ENCODE measurements at regions not wholly inside any gene's neighbourhood (a gene's known extent, or its start where the extent isn't known, plus 50 kb on each side); places are given as distances from the start of the nearest gene placed in this dataset.

DNA sequence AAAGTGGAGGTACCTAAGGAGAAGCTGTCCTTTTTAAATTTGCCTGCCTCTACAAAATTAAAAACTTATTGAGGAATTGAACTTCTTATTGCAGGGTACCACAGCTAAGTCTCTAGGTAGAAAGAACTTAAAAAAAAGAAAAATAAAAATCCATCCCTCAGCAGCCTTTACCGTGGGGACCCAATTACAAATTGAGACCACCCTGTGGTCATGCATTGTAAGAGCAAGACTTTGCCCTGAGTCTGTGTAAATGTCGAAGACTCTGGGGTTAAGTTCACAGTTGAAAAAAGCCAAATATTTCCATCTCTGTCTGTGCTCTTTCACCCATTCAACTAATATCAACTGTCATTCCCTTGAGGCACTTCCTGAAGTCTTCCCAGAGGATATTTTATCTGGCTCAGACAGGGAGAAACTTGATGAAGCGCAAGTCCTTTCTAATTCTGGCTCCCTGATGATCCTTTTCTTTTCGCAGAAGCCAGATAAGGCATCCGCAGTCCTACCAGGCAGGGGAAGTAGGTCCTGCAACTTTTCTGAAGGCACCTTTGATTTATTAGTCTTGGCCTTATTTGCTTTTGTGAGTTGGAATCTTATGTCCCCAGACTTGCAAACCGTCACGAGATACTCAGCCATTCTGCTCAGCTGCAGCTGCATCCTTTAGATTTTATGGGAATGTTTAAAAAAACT, 323.8 kb upstream of the WWC1 start:
- no peak for TF ChIP-seq SIN3B (IDR thresholded peaks at IDR 0.05; ENCODE audit: low read length)
- TF ChIP-seq JUN (CRISPR knock-in tag; IDR thresholded peaks at IDR 0.05) = no peak
- TF ChIP-seq ZNF335 (CRISPR knock-in tag; IDR thresholded peaks at IDR 0.05) = no peak
- TF ChIP-seq POLR2AphosphoS5 (IDR thresholded peaks at IDR 0.05; ENCODE audit: low read depth, low read length) = no peak
- TF ChIP-seq EP300 (IDR thresholded peaks at IDR 0.05; ENCODE audit: low read depth in 2 of 2, low read length in 2 of 2) = no peak
- no peak for TF ChIP-seq EP300 (CRISPR knock-in tag; IDR thresholded peaks at IDR 0.05; ENCODE audit: borderline replicate concordance)
- TF ChIP-seq, protein P1, sequence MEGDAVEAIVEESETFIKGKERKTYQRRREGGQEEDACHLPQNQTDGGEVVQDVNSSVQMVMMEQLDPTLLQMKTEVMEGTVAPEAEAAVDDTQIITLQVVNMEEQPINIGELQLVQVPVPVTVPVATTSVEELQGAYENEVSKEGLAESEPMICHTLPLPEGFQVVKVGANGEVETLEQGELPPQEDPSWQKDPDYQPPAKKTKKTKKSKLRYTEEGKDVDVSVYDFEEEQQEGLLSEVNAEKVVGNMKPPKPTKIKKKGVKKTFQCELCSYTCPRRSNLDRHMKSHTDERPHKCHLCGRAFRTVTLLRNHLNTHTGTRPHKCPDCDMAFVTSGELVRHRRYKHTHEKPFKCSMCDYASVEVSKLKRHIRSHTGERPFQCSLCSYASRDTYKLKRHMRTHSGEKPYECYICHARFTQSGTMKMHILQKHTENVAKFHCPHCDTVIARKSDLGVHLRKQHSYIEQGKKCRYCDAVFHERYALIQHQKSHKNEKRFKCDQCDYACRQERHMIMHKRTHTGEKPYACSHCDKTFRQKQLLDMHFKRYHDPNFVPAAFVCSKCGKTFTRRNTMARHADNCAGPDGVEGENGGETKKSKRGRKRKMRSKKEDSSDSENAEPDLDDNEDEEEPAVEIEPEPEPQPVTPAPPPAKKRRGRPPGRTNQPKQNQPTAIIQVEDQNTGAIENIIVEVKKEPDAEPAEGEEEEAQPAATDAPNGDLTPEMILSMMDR (CRISPR knock-in tag; IDR thresholded peaks at IDR 0.05) = no peak
- no peak for TF ChIP-seq POLR2A (IDR thresholded peaks at IDR 0.05; ENCODE audit: insufficient read depth in 1 of 2, low read depth in 2 of 2, low read length in 2 of 2)
- no peak for TF ChIP-seq ATRX (CRISPR knock-in tag; IDR thresholded peaks at IDR 0.05; ENCODE audit: borderline replicate concordance)
- no peak for TF ChIP-seq ZBTB39 (CRISPR knock-in tag; IDR thresholded peaks at IDR 0.05)
- no peak for TF ChIP-seq MXI1 (IDR thresholded peaks at IDR 0.05; ENCODE audit: borderline replicate concordance, low read depth, low read length)
- TF ChIP-seq SPEN (CRISPR knock-in tag; IDR thresholded peaks at IDR 0.05; ENCODE audit: low read depth) = no peak
- no peak for TF ChIP-seq ZNF337 (CRISPR knock-in tag; IDR thresholded peaks at IDR 0.05; ENCODE audit: borderline replicate concordance, low read depth)
